ENCODE measurements at regions not wholly inside any gene's neighbourhood (a gene's known extent, or its start where the extent isn't known, plus 50 kb on each side); places are given as distances from the start of the nearest gene placed in this dataset.
"Not testable (repeated sequence)": the region's sequence is repeated elsewhere in the genome, so short reads cannot be mapped to it uniquely, and the experiment has no call there.

DNA sequence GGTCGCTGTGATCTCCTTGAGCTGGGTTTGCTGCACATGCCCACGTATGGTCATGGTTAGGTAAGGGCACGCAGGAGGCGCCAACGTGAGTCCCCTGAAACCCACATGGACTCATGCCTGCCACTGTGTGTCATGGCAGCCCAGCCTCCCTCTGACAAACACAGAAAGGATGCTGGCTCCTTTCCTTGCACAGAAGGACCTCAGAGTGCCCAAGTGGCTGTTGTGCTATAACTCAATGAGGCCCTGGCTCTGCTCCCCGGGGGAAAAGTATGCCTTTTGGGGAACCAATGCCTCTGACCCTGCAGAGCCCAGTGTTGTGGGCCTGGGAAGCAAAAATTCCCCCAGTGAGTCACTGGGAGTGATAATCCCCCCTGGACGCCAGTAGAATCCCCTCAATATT lies 233.9 kb downstream of the VAPA start:
- no peaks in the 10 kb centered on the region for H3K36me3 ChIP-seq (ENCODE audit: insufficient read depth in 1 of 2, low read depth in 1 of 2)
- no peak overlapping the region for H3K27ac ChIP-seq
- no peak overlapping the region for H3K4me3 ChIP-seq
- TF ChIP-seq, protein P1, sequence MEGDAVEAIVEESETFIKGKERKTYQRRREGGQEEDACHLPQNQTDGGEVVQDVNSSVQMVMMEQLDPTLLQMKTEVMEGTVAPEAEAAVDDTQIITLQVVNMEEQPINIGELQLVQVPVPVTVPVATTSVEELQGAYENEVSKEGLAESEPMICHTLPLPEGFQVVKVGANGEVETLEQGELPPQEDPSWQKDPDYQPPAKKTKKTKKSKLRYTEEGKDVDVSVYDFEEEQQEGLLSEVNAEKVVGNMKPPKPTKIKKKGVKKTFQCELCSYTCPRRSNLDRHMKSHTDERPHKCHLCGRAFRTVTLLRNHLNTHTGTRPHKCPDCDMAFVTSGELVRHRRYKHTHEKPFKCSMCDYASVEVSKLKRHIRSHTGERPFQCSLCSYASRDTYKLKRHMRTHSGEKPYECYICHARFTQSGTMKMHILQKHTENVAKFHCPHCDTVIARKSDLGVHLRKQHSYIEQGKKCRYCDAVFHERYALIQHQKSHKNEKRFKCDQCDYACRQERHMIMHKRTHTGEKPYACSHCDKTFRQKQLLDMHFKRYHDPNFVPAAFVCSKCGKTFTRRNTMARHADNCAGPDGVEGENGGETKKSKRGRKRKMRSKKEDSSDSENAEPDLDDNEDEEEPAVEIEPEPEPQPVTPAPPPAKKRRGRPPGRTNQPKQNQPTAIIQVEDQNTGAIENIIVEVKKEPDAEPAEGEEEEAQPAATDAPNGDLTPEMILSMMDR (IDR thresholded peaks at IDR 0.05) = no peak
- DNase-seq = no peak
- no peaks in the 10 kb centered on the region for H3K9me3 ChIP-seq
- H3K27me3 ChIP-seq (ENCODE audit: insufficient read depth in 3 of 3, low read length in 2 of 3) = no peaks in the 10 kb centered on the region
- no peak for ATAC-seq
- peaks cover 4% of the 10 kb centered on the region for H3K4me1 ChIP-seq
- WGBS, 3 donors = 92 to 96% (median 93%) methylated on average over 7 of the region's 7 CpGs
- intact Hi-C loops (cut with DNase I) = no loop called here

DNA sequence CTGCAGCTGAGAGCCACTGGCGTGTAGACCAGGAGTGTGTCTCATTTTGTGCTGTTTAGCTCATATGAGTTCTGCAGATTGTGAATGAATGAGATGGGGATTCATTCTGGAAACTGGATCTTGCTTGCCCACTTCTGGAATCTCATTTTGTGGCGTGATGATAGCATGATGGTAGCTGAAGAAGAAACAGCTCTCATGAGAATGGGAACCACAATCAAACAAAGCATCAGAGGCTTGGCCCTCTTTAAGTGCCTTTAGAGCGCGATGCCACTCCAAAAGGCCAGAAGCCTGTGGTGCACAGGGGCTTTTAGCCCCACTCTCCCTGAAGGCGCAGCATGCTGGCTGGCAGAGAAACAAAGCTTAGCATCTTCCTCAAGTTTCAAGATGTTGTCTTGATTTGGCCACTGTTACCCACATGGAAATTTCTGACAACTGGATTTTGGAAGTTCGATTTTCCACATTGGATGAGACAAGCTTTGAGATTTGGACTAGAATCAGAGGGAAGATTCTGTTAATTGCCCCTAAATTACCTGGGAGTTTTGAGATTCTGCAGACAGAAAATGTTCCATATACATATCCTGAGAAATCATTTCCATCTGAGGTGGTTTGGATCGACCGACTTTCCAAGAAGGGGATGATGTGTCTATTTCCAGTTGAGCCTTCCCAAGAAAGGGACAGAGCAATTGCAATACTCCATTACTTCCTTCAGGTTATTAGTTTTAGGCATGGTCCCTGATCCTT lies 234.5 kb downstream of the VAPA start:
- Histone ChIP-seq H3K9me3 (no peaks in the 10 kb centered on the region), H3K27me3 (ENCODE audit: insufficient read depth in 3 of 3, low read length in 2 of 3) (no peaks in the 10 kb centered on the region), H3K36me3 (ENCODE audit: insufficient read depth in 1 of 2, low read depth in 1 of 2) (no peaks in the 10 kb centered on the region), H3K27ac (no peak overlapping the region), H3K4me1 (peaks cover 4% of the 10 kb centered on the region), H3K4me3 (no peak overlapping the region)
- TF ChIP-seq, protein P1 (IDR thresholded peaks at IDR 0.05) = no peak
- WGBS, 3 donors = 93 to 96% (median 94%) methylated on average over 8 of the region's 8 CpGs
- intact Hi-C loops (cut with DNase I) = no loop called here
- no peak for ATAC-seq
- DNase-seq = no peak

GRCh38 chr18:10149768-10150556 lies 236.1 kb downstream of the VAPA start:
- intact Hi-C loops (cut with DNase I) = no loop called here
- DNase-seq (no peak), ATAC-seq (no peak)
- TF ChIP-seq, protein P1 (IDR thresholded peaks at IDR 0.05) = no peak
- no peaks in the 10 kb centered on the region for H3K27me3 ChIP-seq (ENCODE audit: insufficient read depth in 3 of 3, low read length in 2 of 3)
- WGBS, 3 donors = 89 to 91% (median 90%) methylated on average over 9 of the region's 9 CpGs
- no peaks in the 10 kb centered on the region for H3K9me3 ChIP-seq
- H3K36me3 ChIP-seq (ENCODE audit: insufficient read depth in 1 of 2, low read depth in 1 of 2) = no peaks in the 10 kb centered on the region
- H3K27ac ChIP-seq = no peak overlapping the region
- no peaks in the 10 kb centered on the region for H3K4me1 ChIP-seq
- no peak overlapping the region for H3K4me3 ChIP-seq

DNA sequence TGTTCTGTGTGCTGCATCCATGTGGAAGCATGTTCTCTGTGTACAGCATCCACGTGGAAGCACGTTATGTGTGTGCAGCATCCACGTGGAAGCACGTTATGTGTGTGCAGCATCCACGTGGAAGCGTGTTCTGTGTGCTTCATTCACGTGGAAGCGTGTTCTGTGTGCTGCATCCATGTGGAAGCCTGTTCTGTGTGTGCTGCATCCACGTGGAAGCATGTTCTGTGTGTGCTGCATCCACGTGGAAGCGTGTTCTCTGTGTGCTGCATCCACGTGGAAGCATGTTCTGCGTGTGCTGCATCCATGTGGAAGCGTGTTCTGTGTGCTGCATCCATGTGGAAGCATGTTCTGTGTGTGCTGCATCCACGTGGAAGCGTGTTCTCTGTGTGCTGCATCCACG lies 236.8 kb downstream of the VAPA start:
- intact Hi-C loops (cut with DNase I); H3K36me3 ChIP-seq (ENCODE audit: insufficient read depth in 1 of 2, low read depth in 1 of 2); H3K27ac ChIP-seq; H3K27me3 ChIP-seq (ENCODE audit: insufficient read depth in 3 of 3, low read length in 2 of 3); H3K9me3 ChIP-seq; H3K4me3 ChIP-seq; ATAC-seq; DNase-seq; H3K4me1 ChIP-seq: not testable (repeated sequence)
- 84 to 86% (median 85%) methylated on average over 17 of the region's 17 CpGs for WGBS, 3 donors

- Histone ChIP-seq H3K27ac (no peak overlapping the region), H3K36me3 (ENCODE audit: insufficient read depth in 1 of 2, low read depth in 1 of 2) (no peaks in the 10 kb centered on the region), H3K27me3 (ENCODE audit: insufficient read depth in 3 of 3, low read length in 2 of 3) (no peaks in the 10 kb centered on the region), H3K4me3 (no peak overlapping the region), H3K9me3 (no peaks in the 10 kb centered on the region), H3K4me1 (no peaks in the 10 kb centered on the region)
- ATAC-seq (no peak), DNase-seq (no peak)
- TF ChIP-seq, protein P1 (IDR thresholded peaks at IDR 0.05) = no peak
- intact Hi-C loops (cut with DNase I) = no loop called here
- 90 to 92% (median 91%) methylated on average over 7 of the region's 7 CpGs for WGBS, 3 donors
Observed at GRCh38 chr18:10152475-10152874, 238.7 kb downstream of the VAPA start.

Data from psoas muscle (tissue), 7 donors.